ENCODE measurements at regions not wholly inside any gene's neighbourhood (a gene's known extent, or its start where the extent isn't known, plus 50 kb on each side); places are given as distances from the start of the nearest gene placed in this dataset.
A peak's percentile ranks its signal among the peaks of the same experiment; 100 is the strongest.
"Not testable (repeated sequence)": the region's sequence is repeated elsewhere in the genome, so short reads cannot be mapped to it uniquely, and the experiment has no call there.

- ATAC-seq (no peak), DNase-seq (no peak)
- intact Hi-C loops (cut with micrococcal nuclease): no loop called here
These were observed 468.6 kb upstream of the CFAP20DC start for GRCh38 chr3:59518283-59519055.

GRCh38 chr3:59517388-59517787 is 467.6 kb upstream of the CFAP20DC start:
- DNase-seq: no peak
- intact Hi-C loops (cut with micrococcal nuclease): no loop called here
- no peak for ATAC-seq

- no peak for ATAC-seq
- DNase-seq: no peak
- intact Hi-C loops (cut with micrococcal nuclease): no loop called here
These were observed 466.1 kb upstream of the CFAP20DC start for GRCh38 chr3:59515966-59516365.

GRCh38 chr3:59514865-59515482 is 465.1 kb upstream of the CFAP20DC start:
- DNase-seq (no peak), ATAC-seq (no peak)
- intact Hi-C loops (cut with micrococcal nuclease): no loop called here

GRCh38 chr3:59513570-59513969 is 463.7 kb upstream of the CFAP20DC start:
- ATAC-seq (no peak), DNase-seq (no peak)
- intact Hi-C loops (cut with micrococcal nuclease): no loop called here

GRCh38 chr3:59512066-59512465 is 462.2 kb upstream of the CFAP20DC start:
- intact Hi-C loops (cut with micrococcal nuclease): no loop called here
- ATAC-seq (no peak), DNase-seq (no peak)

GRCh38 chr3:59510576-59510975 is 460.8 kb upstream of the CFAP20DC start:
- intact Hi-C loops (cut with micrococcal nuclease): no loop called here
- ATAC-seq (no peak), DNase-seq (no peak)

GRCh38 chr3:59508273-59508672 is 458.4 kb upstream of the CFAP20DC start:
- no peak for DNase-seq
- intact Hi-C loops (cut with micrococcal nuclease): no loop called here
- ATAC-seq: no peak

- intact Hi-C loops (cut with micrococcal nuclease): no loop called here
- no peak for ATAC-seq
- no peak for DNase-seq
These were observed 456.4 kb upstream of the CFAP20DC start for GRCh38 chr3:59506191-59506590.

GRCh38 chr3:59503441-59503840 is 453.6 kb upstream of the CFAP20DC start:
- intact Hi-C loops (cut with micrococcal nuclease): no loop called here
- DNase-seq (no peak), ATAC-seq (no peak)

- ATAC-seq (no peak), DNase-seq (no peak)
- intact Hi-C loops (cut with micrococcal nuclease): no loop called here
These were observed 453.0 kb upstream of the CFAP20DC start for GRCh38 chr3:59502806-59503205.

- intact Hi-C loops (cut with micrococcal nuclease): no loop called here
- ATAC-seq (no peak), DNase-seq (no peak)
These were observed 450.1 kb upstream of the CFAP20DC start for GRCh38 chr3:59499954-59500353.

GRCh38 chr3:59499000-59499399 is 449.2 kb upstream of the CFAP20DC start:
- DNase-seq (no peak), ATAC-seq (no peak)
- intact Hi-C loops (cut with micrococcal nuclease): no loop called here

GRCh38 chr3:59496250-59496649 is 446.4 kb upstream of the CFAP20DC start:
- intact Hi-C loops (cut with micrococcal nuclease): no loop called here
- no peak for ATAC-seq

GRCh38 chr3:59494969-59495368 is 445.1 kb upstream of the CFAP20DC start:
- DNase-seq; intact Hi-C loops (cut with micrococcal nuclease); ATAC-seq: not testable (repeated sequence)

More at GRCh38 chr3:59496250-59496649, 446.4 kb upstream of the CFAP20DC start:
- DNase-seq: no peak

- intact Hi-C loops (cut with micrococcal nuclease): no loop called here
- peak; percentile 94 for ATAC-seq
- DNase-seq: peak; percentile 34
These were observed 436.7 kb upstream of the CFAP20DC start for GRCh38 chr3:59486520-59486919.

GRCh38 chr3:59483191-59483590 is 433.4 kb upstream of the CFAP20DC start:
- DNase-seq (no peak), ATAC-seq (no peak)
- intact Hi-C loops (cut with micrococcal nuclease): no loop called here

- intact Hi-C loops (cut with micrococcal nuclease): no loop called here
- DNase-seq (no peak), ATAC-seq (no peak)
These were observed 432.9 kb upstream of the CFAP20DC start for GRCh38 chr3:59482684-59483083.

GRCh38 chr3:59481776-59482400 is 432.1 kb upstream of the CFAP20DC start:
- intact Hi-C loops (cut with micrococcal nuclease): no loop called here
- DNase-seq: no peak
- no peak for ATAC-seq

- ATAC-seq (no peak), DNase-seq (no peak)
- intact Hi-C loops (cut with micrococcal nuclease): no loop called here
These were observed 430.7 kb upstream of the CFAP20DC start for GRCh38 chr3:59480486-59480995.

All from left ventricle myocardium superior (tissue), 1 donor.